GM18873 (cell line): ENCODE measurements at regions not wholly inside any gene's neighbourhood (a gene's known extent, or its start where the extent isn't known, plus 50 kb on each side); places are given as distances from the start of the nearest gene placed in this dataset.
"Not testable (repeated sequence)": the region's sequence is repeated elsewhere in the genome, so short reads cannot be mapped to it uniquely, and the experiment has no call there.

Source experiments
- ATAC-seq: cut with Tn5 transposase; IDR thresholded peaks from one replicate; pipeline ENCODE4 v1.9.1; 2021; ENCODE audit warnings: mild to moderate bottlenecking, moderate library complexity, moderate number of reproducible peaks; ENCODE audit not compliant: unreplicated experiment, low FRiP score

GRCh38 chr6:150732765-150733539, 132.6 kb upstream of the MTHFD1L start:
- ATAC-seq = no peak

DNA sequence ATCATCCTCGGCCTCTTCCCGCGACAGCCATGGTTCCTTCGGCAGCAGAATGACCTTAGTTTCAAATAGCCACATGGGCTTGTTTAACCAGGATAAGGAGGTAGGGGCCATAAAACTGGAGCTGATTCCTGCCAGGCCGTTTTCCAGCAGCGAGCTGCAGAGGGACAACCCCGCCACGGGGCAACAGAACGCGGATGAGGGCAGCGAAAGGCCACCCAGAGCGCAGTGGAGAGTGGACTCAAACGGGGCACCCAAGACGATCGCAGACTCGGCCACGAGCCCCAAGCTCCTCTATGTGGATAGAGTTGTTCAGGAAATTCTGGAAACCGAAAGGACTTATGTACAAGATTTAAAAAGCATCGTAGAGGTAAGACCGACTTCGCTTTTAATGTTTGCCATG, 131.8 kb upstream of the MTHFD1L start:
- no peak for ATAC-seq

- ATAC-seq = no peak
Measured at GRCh38 chr6:150734235-150734634, 131.3 kb upstream of the MTHFD1L start.

- no peak for ATAC-seq
Measured at GRCh38 chr6:150735341-150735851, 130.1 kb upstream of the MTHFD1L start.

DNA sequence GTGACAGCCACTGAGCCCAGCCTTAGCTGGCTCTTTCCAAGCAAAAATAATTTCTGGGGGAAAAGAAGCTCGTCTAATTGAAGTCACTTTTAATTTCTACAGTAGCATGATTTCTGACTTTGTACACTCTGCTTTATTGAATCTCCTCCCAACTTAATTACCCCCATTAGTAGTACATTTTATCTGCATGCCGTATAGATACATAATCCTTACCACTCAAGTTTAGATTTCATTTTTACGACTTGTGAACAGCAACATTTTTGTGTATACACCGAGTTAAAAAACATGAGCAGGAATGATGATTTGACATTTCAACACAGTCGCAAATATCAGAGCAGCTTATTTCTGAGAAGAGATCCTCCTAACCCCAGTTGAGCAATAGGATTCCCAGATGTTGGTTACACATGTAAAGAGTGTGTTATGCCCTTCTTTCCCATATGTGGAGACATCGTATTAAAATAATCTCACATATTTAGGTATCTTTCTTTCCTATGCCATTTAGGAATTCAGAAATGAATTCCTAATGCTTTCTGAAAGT, 127.3 kb upstream of the MTHFD1L start:
- no peak for ATAC-seq

GRCh38 chr6:150739711-150740349, 125.7 kb upstream of the MTHFD1L start:
- ATAC-seq = no peak

DNA sequence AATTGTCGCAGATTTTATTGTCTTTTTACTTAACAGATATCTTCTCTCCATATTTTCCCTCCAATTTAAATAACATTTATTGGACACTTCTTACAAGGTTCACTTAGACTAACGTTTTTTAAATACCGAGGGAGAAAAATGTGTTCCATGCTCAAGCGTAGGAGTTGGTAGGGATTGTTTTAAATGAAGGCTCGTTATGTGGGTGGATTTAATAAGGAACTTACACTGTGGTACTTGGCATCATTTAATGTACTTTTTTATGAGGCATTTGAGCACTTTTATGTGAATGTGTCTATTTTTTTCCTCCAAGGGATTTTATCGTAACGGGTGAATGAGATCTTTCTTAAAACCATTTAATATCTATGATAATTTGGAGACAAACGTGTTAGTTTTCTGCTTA, 125.0 kb upstream of the MTHFD1L start:
- ATAC-seq = no peak

- no peak for ATAC-seq
Measured at GRCh38 chr6:150741633-150742200, 123.8 kb upstream of the MTHFD1L start.

- no peak for ATAC-seq
Measured at GRCh38 chr6:150744522-150745260, 120.8 kb upstream of the MTHFD1L start.

DNA sequence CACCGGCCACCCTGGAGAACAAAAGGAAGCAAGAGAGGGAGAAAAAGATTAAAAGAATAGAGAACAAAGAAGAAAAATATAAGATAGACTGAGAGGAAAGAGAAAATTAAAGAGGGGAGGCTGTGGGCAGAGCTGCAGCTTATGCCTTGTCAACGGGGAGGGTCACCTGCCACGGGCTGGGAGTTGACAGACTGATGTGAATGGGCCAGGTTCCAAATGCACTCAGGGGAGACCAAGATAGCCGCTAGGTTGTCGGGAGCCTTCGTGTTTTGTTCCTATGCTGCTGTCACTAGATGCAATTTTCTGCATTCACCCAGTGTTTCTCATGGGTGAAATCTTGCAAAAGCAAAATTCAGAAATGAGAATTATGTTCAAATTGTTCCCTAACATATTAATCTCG, 119.6 kb upstream of the MTHFD1L start:
- no peak for ATAC-seq

DNA sequence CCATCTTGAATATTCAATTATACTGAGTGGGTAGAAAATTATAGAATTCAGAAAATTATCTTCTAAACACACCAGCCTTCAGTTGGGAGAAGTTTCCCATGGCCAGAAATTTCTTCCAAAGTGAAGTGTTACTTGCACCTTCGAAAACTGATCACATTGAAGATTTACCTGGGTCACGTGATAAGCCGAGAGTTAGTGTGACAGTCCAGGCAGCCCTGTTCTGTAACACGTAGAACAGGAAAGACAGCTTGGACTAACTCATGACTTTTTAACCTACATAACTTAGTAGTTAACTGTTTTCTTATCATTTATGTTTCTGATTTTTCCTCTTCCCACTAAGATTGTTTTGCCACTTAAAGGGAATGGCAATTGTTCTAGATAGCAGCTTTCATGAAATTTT, 118.3 kb upstream of the MTHFD1L start:
- no peak for ATAC-seq

- no peak for ATAC-seq
Measured at GRCh38 chr6:150749091-150749670, 116.3 kb upstream of the MTHFD1L start.

GRCh38 chr6:150751296-150751695, 114.2 kb upstream of the MTHFD1L start:
- no peak for ATAC-seq

- ATAC-seq = no peak
Measured at GRCh38 chr6:150752409-150752808, 113.1 kb upstream of the MTHFD1L start.

GRCh38 chr6:150753371-150754064, 112.0 kb upstream of the MTHFD1L start:
- ATAC-seq = no peak

DNA sequence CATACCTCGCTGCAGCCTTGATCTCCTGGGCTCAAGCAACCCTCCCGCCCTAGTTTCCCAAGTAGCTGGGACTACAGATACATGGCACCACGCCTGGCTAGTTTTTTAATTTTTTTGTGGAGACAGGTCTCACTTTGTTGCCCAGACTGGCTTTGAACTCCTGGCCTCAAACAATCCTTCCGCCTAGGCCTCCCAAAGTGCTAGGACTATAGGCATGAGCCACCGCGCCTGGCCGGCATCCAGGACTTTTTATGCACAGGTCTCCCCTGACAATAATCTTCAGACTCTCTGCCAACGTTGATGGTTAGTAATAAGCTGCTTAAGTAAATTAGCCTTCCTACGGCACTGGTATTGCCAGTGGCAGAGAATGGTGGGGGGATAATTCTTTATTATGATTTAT, 110.5 kb upstream of the MTHFD1L start:
- ATAC-seq = no peak

DNA sequence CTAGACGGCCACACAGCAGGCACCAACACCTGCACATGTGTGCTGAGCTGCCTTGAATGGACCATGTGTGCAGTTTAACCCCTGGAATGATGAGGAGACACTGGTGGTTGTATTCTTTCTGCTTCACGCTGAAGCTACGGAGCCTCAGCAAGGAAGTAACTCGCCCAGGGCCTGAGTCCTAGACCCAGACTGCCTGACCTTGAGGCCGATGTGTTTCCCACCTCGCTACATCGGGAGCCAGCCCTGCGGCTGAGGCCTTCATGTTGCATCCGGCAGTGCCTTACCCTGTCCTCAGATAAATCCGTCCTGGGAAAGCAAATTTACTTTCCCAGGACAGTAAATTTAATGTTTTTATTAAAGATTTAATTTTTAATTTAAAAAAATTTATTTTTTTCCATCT, 110.0 kb upstream of the MTHFD1L start:
- ATAC-seq = no peak

DNA sequence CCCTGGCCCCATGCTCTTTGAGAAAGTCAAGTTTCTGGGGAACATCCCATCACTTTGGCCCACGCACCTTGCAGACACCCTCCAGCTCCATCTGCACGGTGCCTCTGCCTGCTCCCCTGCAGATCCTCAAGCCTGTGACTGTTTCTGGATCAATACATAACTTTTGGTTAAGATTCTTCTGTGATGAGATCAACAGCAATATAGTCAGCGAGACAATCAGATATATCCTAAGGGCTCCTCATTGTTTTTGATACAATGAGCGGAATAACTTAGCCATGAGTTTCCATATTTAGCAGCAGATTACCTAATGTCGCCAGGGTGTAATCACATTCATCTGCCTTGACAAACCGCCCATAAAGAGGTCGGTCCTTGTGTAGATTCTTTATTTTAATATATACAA, 109.3 kb upstream of the MTHFD1L start:
- ATAC-seq = no peak

DNA sequence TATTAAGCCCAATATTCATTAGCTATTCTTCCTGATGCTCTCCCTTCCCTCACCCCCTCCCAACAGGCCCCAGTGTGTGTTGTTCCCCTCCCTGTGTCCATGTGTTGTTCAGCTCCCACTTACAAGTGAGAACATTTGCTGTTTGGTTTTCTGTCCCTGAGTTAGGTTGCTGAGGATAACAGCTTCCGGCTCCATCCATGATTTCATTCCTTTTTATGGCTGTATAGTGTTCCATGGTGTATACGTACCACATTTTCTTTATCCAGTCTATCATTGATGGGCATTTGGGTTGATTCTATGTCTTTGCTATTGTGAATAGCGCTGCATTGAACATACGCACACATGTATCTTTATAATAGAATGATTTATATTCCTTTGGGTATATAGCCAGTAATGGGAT, 107.7 kb upstream of the MTHFD1L start:
- not testable (repeated sequence) for ATAC-seq

DNA sequence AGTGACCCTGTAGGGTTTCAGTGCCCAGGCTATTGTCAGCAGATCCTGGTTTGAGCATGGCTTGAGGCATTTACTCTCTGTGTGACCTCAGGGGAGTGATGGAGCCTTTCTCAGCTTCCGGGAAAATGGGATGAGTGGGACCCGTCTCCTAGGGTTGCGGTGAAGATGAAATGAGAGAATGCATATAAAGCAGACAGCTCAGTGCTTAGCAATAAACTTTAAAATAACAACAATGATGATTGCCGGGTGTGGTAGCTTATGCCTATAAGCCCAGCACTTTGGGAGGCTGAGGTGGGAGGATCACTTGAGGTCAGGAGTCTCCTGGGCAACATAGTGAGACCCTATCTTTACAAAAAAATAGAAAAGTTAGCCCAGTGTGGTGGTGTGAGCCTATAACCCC, 106.0 kb upstream of the MTHFD1L start:
- ATAC-seq = no peak
